PC-3 (cell line): ENCODE measurements at regions not wholly inside any gene's neighbourhood (a gene's known extent, or its start where the extent isn't known, plus 50 kb on each side); places are given as distances from the start of the nearest gene placed in this dataset.

Experiments
- EZH2phosphoT487 ChIP-seq: fragments of 300-600 bp; sonication (generic); IDR thresholded peaks from 2 replicates; pipeline ENCODE4 v1.6.1; 2018; ENCODE audit warnings: mild to moderate bottlenecking, antibody characterized with exemption, low read length, borderline replicate concordance
- TF ChIP-seq, protein P1 (sequence below): fragments of 300-600 bp; sonication (generic); conservative IDR thresholded peaks from 2 replicates; pipeline ENCODE4 v1.5.1; 2017; ENCODE audit warnings: antibody characterized with exemption, low read depth, mild to moderate bottlenecking, low read length

DNA sequence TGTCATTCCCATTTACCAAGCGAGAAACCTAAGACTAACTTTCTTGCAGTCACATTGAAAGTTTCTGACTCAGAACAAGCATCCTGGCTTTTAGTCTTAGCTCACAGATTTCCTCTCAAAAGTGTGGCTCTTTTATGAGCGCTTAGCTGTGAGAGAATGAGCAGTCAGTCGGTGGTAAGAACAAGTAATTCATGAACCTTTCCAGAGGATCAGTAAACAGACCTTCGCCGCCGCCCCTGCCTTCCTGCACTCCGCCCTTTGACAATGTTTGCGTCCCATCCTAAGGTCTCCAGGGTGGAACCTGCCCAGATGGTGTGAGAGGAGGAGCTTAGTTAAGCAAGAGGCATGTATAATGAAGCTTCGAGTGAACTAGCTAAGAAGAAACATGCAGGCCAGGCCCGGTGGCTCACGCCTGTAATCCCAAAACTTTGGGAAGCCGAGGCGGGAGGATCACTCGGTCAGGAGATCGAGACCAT, 142.4 kb downstream of the GLUL start:
- TF ChIP-seq, protein P1, sequence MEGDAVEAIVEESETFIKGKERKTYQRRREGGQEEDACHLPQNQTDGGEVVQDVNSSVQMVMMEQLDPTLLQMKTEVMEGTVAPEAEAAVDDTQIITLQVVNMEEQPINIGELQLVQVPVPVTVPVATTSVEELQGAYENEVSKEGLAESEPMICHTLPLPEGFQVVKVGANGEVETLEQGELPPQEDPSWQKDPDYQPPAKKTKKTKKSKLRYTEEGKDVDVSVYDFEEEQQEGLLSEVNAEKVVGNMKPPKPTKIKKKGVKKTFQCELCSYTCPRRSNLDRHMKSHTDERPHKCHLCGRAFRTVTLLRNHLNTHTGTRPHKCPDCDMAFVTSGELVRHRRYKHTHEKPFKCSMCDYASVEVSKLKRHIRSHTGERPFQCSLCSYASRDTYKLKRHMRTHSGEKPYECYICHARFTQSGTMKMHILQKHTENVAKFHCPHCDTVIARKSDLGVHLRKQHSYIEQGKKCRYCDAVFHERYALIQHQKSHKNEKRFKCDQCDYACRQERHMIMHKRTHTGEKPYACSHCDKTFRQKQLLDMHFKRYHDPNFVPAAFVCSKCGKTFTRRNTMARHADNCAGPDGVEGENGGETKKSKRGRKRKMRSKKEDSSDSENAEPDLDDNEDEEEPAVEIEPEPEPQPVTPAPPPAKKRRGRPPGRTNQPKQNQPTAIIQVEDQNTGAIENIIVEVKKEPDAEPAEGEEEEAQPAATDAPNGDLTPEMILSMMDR: no peak
- TF ChIP-seq EZH2phosphoT487: no peak
